HUES6 (cell line): ENCODE measurements at regions not wholly inside any gene's neighbourhood (a gene's known extent, or its start where the extent isn't known, plus 50 kb on each side); places are given as distances from the start of the nearest gene placed in this dataset.
A peak's percentile ranks its signal among the peaks of the same experiment; 100 is the strongest.

Source experiments
- H3K27ac ChIP-seq: 2 replicates; pipeline ENCODE4 v1.7.0; 2013; ENCODE audit warnings: low read depth, mild to moderate bottlenecking, low read length, inconsistent platforms
- H3K27me3 ChIP-seq: 2 replicates; pipeline ENCODE4 v1.6.1; 2013; ENCODE audit warnings: low read length; ENCODE audit not compliant: control insufficient read depth, insufficient read depth
- H3K36me3 ChIP-seq: 2 replicates; pipeline ENCODE4 v1.6.1; 2013; ENCODE audit warnings: low read length; ENCODE audit not compliant: control insufficient read depth, insufficient read depth
- H3K4me1 ChIP-seq: 2 replicates; pipeline ENCODE4 v1.6.1; 2013; ENCODE audit warnings: low read length; ENCODE audit not compliant: control insufficient read depth, insufficient read depth
- H3K4me3 ChIP-seq: 2 replicates; pipeline ENCODE4 v1.5.1; 2013; ENCODE audit warnings: low read depth, low read length
- H3K9ac ChIP-seq: one replicate; pipeline ENCODE4 v1.6.1; 2013; ENCODE audit warnings: mild to moderate bottlenecking, low read length
- H3K9me3 ChIP-seq: 2 replicates; pipeline ENCODE4 v1.6.1; 2013; ENCODE audit warnings: low read depth, low read length; ENCODE audit not compliant: control insufficient read depth, insufficient read depth

DNA sequence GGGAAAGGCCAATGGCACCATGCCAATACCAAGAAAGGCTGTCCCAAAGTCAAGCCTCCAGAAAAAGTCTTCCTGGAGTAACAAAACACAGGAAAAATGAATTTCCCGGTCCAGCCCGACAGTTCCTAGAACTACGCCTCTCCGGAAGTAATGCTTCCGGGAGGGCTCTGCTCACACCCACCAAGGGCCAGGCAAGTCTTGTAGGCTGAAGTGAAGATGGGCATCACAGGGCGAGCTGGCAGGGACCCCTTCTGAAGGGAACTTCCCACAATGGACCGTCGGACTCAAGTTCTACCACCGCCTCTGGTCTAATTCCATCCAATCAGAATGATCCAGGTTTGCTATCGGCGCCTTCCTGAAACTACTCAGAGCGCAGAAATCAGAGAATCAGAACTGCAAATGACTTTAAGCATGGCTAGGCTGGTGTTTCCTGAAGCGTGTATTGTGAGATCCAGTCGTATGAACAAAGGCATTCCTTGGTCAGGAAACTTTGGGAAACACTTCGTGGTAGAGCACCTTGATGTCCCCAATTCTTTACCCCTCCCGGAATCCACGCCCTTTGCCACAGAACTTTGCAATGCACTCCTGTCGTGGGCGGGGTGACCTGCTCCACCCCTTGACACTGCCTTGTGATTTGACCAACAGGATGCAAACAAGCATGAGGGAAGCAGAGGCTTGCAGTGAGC lies 127.8 kb downstream of the BCOR start:
- peak overlapping the region; percentile 38; the same call in 1 of the 2 replicates for H3K4me3 ChIP-seq
- H3K27me3 ChIP-seq: no peaks in the 10 kb centered on the region
- H3K9ac ChIP-seq: peak overlapping the region; percentile 15
- peaks cover 32% of the 10 kb centered on the region for H3K9me3 ChIP-seq
- H3K27ac ChIP-seq: no peak overlapping the region; the same call in 1 of the 2 replicates
- peaks cover 47% of the 10 kb centered on the region for H3K4me1 ChIP-seq
- H3K36me3 ChIP-seq: no peaks in the 10 kb centered on the region

DNA sequence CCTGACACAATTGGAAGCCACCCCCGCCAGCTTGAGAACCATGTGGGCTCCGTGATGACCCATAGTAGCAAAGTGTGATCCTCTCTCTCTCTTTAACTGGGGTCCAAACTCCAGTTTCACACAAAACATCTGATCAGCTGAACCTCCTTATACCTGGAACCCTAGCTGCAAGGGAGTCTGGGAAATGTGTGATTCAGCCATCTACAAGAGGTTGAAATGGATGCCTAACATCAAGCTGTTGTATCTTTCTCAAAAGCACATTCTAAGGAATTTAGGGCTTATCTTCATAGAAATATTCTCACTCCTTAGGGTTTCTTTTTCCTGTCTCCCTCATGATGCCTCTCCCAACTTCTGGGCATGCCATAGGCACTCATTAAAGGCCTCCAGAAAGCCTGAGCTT lies 126.0 kb downstream of the BCOR start:
- Histone ChIP-seq H3K36me3 (no peaks in the 10 kb centered on the region), H3K27me3 (no peaks in the 10 kb centered on the region), H3K9ac (no peak overlapping the region), H3K9me3 (peaks cover 29% of the 10 kb centered on the region), H3K4me3 (no peak overlapping the region), H3K4me1 (peaks cover 50% of the 10 kb centered on the region), H3K27ac (no peak overlapping the region)

DNA sequence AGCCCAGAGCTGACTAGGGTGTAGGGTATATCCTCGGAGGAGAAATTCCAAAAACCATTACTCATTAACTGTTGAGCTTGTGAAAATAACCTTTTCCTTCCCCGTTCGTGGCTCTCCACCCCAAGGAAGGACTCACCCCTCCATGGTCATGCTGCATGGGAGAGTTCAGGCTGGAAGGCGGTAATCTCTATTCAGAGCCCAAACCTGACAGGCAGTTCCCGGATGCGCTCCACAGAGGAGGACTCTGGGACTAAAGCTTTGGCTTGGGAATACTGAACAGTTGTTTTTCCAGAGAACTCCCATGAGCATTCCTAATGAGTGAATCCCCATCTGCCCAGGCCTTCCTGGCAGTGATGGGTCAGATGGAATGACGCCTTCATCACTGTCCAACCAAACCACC lies 125.4 kb downstream of the BCOR start:
- H3K9ac ChIP-seq: no peak overlapping the region
- no peak overlapping the region for H3K27ac ChIP-seq
- no peaks in the 10 kb centered on the region for H3K36me3 ChIP-seq
- H3K4me3 ChIP-seq: no peak overlapping the region
- peaks cover 48% of the 10 kb centered on the region for H3K4me1 ChIP-seq
- no peaks in the 10 kb centered on the region for H3K27me3 ChIP-seq
- peaks cover 29% of the 10 kb centered on the region for H3K9me3 ChIP-seq

DNA sequence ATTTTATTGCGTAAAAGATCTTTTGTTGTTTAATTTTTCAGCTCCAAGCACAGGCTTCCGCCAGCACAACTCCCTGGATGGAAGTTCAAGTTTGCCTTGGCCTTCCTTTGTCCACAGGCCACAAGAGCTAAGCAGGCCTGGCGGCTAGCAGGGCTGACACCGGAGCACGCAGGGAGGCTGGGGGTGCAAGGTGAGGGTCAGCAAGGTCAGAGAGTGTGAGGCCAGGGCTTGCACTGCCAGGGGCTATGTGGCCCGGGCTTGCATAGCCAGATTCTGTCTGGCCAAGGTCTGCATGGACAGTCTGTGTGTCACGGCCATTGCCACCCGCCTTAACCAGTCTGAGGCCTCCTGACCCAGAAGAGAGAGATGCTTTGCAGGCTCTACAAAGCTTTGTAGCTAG lies 123.9 kb downstream of the BCOR start:
- Histone ChIP-seq H3K27me3 (no peaks in the 10 kb centered on the region), H3K9me3 (peaks cover 29% of the 10 kb centered on the region), H3K36me3 (no peaks in the 10 kb centered on the region), H3K4me1 (peaks cover 35% of the 10 kb centered on the region), H3K4me3 (no peak overlapping the region), H3K27ac (no peak overlapping the region), H3K9ac (no peak overlapping the region)

DNA sequence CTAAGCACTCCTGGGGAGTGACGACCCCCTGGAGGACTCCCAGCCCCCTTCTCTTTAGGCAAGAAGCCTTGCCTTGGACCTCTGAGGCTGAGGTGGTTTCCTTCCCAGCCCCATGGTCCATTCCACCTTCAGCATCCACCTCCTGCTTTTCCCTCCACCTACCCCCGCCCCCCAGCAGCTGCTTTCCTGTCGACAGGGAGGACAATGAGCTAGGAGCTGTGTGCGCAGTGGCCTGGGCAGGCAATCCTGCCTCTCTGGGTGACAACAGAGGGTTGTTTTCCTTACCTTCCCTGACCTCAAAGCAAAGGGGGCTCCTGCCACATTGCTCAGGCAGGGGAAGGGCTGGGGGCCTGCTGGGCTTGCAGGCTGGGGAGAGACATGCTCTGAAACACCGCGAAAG lies 123.5 kb downstream of the BCOR start:
- Histone ChIP-seq H3K9ac (peak overlapping the region; percentile 1), H3K27ac (peak overlapping the region; percentile 50; the same call in 1 of the 2 replicates), H3K4me1 (peaks cover 34% of the 10 kb centered on the region), H3K27me3 (no peaks in the 10 kb centered on the region), H3K9me3 (peaks cover 29% of the 10 kb centered on the region), H3K36me3 (no peaks in the 10 kb centered on the region), H3K4me3 (no peak overlapping the region)

DNA sequence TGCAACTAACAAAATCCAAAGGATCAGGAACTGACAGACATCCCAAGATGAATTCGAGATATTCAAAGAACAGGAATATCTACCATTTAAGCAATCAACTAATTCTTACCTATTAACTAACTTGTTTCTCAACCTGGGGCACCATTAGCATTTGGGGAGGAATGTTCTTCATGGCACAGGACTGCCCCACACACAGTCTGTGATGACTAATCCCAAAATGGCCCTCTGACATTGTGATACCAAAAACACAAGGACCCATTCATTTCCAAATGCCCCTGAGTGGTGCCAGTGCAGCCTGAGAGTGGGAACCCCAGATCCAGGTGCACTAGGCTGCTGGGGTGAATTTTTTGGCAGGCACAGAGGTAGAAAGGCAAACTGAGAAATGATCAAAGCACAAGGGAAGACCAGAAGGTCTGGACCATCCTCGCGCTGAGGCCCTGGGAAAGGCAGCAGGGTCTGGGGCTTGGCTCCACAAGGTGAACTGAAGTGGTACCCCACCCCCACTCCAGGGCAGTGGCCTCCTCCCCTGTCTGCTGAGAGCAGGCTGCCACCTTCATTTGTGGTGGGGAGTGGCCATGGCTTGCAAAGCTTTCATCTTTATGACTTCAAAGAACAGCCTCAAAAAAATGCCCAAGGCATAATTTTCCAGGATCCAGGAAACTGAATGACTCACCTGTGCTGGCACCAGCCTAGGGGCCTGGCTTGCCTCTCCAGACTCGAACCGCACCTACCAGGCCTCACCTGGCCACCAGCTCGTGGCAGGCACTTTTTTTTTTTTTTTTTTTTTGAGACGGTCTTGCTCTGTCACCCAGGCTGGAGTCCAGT lies 122.4 kb downstream of the BCOR start:
- Histone ChIP-seq H3K27me3 (no peaks in the 10 kb centered on the region), H3K9me3 (peaks cover 27% of the 10 kb centered on the region), H3K27ac (peak overlapping the region; percentile 50; the same call in 1 of the 2 replicates), H3K4me1 (peaks cover 23% of the 10 kb centered on the region), H3K4me3 (no peak overlapping the region), H3K36me3 (no peaks in the 10 kb centered on the region), H3K9ac (peak overlapping the region; percentile 56)

DNA sequence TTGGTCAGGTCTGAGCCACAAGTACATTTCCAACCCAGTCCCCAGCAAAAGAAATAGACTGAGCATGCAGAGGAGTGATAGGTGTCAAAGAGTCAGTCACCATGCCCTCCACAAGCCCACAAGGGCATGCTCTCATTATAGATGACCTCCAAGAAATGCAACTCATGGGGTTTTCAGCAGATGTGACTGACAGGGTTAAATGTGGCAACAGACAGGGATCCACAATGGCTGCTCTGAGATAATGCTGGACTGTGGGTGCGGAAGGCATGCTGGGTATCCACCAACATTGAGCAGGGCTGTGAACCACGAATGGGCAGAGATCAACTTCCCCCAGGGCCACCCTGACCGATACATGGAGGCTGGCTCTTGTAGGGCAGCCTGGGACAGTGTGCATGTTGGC lies 115.8 kb downstream of the BCOR start:
- Histone ChIP-seq H3K4me3 (no peak overlapping the region), H3K9me3 (peaks cover 7% of the 10 kb centered on the region), H3K9ac (no peak overlapping the region), H3K27ac (no peak overlapping the region), H3K36me3 (no peaks in the 10 kb centered on the region), H3K4me1 (peaks cover 25% of the 10 kb centered on the region; the same call in 1 of the 2 replicates), H3K27me3 (no peaks in the 10 kb centered on the region)

DNA sequence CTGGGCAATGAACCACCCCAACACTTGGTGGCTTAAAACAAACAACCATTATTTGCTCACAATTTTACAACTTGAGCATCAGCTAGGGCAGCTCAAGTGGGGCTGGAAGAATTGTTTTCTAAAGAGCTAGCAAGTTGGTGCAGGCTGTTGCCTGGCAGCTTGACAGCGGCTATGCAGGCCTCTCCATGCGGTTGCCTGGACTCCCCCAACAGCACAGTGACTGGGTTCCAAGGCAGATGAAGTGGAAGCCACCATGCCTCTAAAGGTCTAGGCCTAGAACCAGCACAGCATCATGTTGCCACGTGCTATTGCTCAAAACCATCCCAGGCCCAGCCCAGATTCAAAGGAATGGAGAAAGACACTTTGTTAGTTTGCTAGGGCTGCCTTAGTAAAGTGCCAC lies 114.8 kb downstream of the BCOR start:
- no peaks in the 10 kb centered on the region for H3K36me3 ChIP-seq
- H3K27me3 ChIP-seq: no peaks in the 10 kb centered on the region
- H3K4me1 ChIP-seq: peaks cover 25% of the 10 kb centered on the region; the same call in 1 of the 2 replicates
- H3K9ac ChIP-seq: no peak overlapping the region
- no peak overlapping the region for H3K4me3 ChIP-seq
- no peak overlapping the region for H3K27ac ChIP-seq
- H3K9me3 ChIP-seq: peaks cover 7% of the 10 kb centered on the region

DNA sequence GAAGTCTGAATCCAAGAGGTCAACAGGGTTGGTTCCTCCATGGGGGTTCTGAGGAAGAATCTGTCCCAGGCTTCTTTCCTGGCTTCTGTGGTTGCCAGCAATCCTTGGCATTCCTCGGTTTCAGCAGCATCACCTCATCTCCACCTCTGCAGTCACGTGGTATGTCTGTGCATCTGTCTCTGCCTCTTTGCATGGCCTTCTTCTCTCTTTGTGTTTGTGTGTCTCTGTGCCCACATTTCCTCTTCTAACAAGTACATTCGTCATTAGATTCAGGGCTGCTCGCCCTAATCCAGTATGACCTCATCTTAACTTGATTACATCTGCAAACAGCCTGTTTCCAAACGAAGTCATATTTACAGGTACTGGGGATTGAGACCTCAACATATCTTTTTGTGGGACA lies 114.0 kb downstream of the BCOR start:
- Histone ChIP-seq H3K27me3 (no peaks in the 10 kb centered on the region), H3K9ac (no peak overlapping the region), H3K27ac (no peak overlapping the region), H3K4me3 (no peak overlapping the region), H3K4me1 (peaks cover 25% of the 10 kb centered on the region; the same call in 1 of the 2 replicates), H3K9me3 (peaks cover 7% of the 10 kb centered on the region), H3K36me3 (no peaks in the 10 kb centered on the region)

DNA sequence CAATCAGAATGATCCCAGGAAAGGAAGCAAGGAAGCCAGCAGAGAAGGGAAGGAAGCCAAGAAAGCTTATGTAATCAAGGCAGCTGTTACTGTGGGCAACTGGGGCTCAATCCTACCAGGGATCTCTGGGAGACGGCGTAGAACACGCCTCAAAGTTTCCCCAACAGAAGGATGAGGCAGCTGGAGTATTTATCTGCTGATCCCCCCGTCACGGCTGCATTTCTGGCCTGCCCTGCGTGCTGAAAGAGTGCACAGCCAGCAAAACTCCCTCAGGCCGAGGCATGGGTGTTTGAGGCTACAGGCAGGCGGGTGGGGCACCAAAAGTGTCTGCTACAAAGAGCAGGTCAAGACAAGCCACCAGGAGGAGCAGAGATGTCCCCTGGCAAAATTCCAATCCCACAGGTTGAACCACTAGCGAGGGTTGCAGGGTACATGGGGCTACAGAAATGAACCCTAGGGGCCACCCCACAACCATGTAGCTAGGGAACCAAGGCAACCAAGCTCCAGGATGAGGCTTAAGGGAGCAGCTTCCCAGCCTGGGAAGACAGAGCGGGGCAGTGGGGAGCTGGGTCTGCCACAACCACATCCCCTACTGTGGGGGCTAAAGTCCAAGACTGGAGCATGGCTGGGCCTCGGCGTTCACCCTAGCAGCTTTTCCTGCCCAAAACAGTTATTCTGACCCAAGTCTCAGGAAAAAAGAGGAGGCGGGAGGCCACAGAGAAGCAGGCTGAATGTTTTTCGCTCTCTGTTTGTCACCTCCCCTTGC lies 113.4 kb downstream of the BCOR start:
- H3K9ac ChIP-seq: no peak overlapping the region
- H3K36me3 ChIP-seq: no peaks in the 10 kb centered on the region
- peaks cover 7% of the 10 kb centered on the region for H3K9me3 ChIP-seq
- H3K4me3 ChIP-seq: no peak overlapping the region
- H3K4me1 ChIP-seq: peaks cover 25% of the 10 kb centered on the region; the same call in 1 of the 2 replicates
- no peak overlapping the region for H3K27ac ChIP-seq
- H3K27me3 ChIP-seq: no peaks in the 10 kb centered on the region
